Thyroid gland (tissue), 4 donors: ENCODE measurements at regions not wholly inside any gene's neighbourhood (a gene's known extent, or its start where the extent isn't known, plus 50 kb on each side); places are given as distances from the start of the nearest gene placed in this dataset.

Source experiments
- POLR2A ChIP-seq, 2 donors: fragments of 450-650 bp; IDR thresholded peaks; one replicate each; pipeline ENCODE4 v1.6.1; 2017; ENCODE audit warnings: antibody characterized with exemption in 2 of 2, mild to moderate bottlenecking in 2 of 2, moderate library complexity in 1 of 2
- TF ChIP-seq, protein P1 (sequence below), 6 experiments: fragments of 200-600 bp in 3 of 6; fragments of 450-650 bp in 3 of 6; sonication (generic) in 3 of 6; IDR thresholded peaks; one replicate each; pipeline ENCODE4 v1.5.1; 2016 to 2019; ENCODE audit warnings: antibody characterized with exemption in 6 of 6, mild to moderate bottlenecking in 2 of 6, inconsistent platforms in 1 of 6, moderate library complexity in 1 of 6

DNA sequence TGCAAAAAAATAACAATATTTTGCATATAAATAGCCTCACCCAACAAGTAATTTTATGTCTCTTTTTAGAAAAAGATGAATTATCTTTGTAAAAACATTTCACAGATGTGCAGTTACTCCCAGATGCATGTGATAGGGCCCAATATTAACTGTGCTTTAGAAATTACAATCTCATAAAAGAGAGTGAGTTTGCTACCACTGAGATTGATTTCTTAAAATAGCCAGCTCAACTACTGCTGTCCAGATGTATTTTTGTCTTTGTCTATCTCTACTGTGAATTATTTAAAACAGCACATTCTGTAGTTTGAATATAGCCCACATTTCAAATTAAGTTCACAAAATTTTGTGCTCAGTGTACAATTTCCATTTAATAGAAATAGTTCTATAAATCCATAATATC, 177.0 kb upstream of the TTC29 start:
- TF ChIP-seq, protein P1, sequence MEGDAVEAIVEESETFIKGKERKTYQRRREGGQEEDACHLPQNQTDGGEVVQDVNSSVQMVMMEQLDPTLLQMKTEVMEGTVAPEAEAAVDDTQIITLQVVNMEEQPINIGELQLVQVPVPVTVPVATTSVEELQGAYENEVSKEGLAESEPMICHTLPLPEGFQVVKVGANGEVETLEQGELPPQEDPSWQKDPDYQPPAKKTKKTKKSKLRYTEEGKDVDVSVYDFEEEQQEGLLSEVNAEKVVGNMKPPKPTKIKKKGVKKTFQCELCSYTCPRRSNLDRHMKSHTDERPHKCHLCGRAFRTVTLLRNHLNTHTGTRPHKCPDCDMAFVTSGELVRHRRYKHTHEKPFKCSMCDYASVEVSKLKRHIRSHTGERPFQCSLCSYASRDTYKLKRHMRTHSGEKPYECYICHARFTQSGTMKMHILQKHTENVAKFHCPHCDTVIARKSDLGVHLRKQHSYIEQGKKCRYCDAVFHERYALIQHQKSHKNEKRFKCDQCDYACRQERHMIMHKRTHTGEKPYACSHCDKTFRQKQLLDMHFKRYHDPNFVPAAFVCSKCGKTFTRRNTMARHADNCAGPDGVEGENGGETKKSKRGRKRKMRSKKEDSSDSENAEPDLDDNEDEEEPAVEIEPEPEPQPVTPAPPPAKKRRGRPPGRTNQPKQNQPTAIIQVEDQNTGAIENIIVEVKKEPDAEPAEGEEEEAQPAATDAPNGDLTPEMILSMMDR (IDR thresholded peaks at IDR 0.05): no peak
- no peak for TF ChIP-seq POLR2A (IDR thresholded peaks at IDR 0.05)
